H9 (cell line): ENCODE measurements at regions not wholly inside any gene's neighbourhood (a gene's known extent, or its start where the extent isn't known, plus 50 kb on each side); places are given as distances from the start of the nearest gene placed in this dataset.

Experiments
- DNase-seq: peaks from one replicate; pipeline ENCODE4 v3.0.0-alpha.2; 2017
- H2AFZ ChIP-seq: one replicate; pipeline ENCODE4 v1.6.1; 2013; ENCODE audit warnings: mild to moderate bottlenecking, low read length, control low read depth, moderate library complexity
- H2AK5ac ChIP-seq: 2 replicates; pipeline ENCODE4 v1.6.1; 2013; ENCODE audit warnings: low read length, control low read depth, mixed read lengths; ENCODE audit not compliant: insufficient read length
- H2BK120ac ChIP-seq: one replicate; pipeline ENCODE4 v1.6.1; 2013; ENCODE audit warnings: low read depth, mild to moderate bottlenecking, low read length, control low read depth, inconsistent platforms; ENCODE audit not compliant: poor library complexity, severe bottlenecking
- H2BK12ac ChIP-seq: 2 replicates; pipeline ENCODE4 v1.6.1; 2013; ENCODE audit warnings: low read length, control low read depth, mixed read lengths, low read depth; ENCODE audit not compliant: insufficient read length
- H2BK15ac ChIP-seq: 2 replicates; pipeline ENCODE4 v1.6.1; 2013; ENCODE audit warnings: low read depth, low read length, control low read depth
- H2BK20ac ChIP-seq: one replicate; pipeline ENCODE4 v1.6.1; 2013; ENCODE audit warnings: low read depth, mild to moderate bottlenecking, low read length, control low read depth, inconsistent platforms; ENCODE audit not compliant: poor library complexity, severe bottlenecking
- H2BK5ac ChIP-seq: 2 replicates; pipeline ENCODE4 v1.6.1; 2013; ENCODE audit warnings: low read length, control low read depth, mixed read lengths; ENCODE audit not compliant: insufficient read length
- H3K14ac ChIP-seq: 2 replicates; pipeline ENCODE4 v1.6.1; 2013; ENCODE audit warnings: low read length, control low read depth; ENCODE audit not compliant: insufficient read depth
- H3K18ac ChIP-seq: 2 replicates; pipeline ENCODE4 v1.6.1; 2013; ENCODE audit warnings: low read depth, mild to moderate bottlenecking, mixed read lengths, low read length, control low read depth; ENCODE audit not compliant: insufficient read length
- H3K23ac ChIP-seq: 2 replicates; pipeline ENCODE4 v1.6.1; 2013; ENCODE audit warnings: low read length, control low read depth, mixed read lengths, low read depth; ENCODE audit not compliant: insufficient read length
- H3K23me2 ChIP-seq: 2 replicates; pipeline ENCODE4 v1.6.1; 2013; ENCODE audit warnings: low read depth, mild to moderate bottlenecking, mixed read lengths, low read length, control low read depth; ENCODE audit not compliant: insufficient read length, poor library complexity, severe bottlenecking
- H3K27ac ChIP-seq: 2 replicates; pipeline ENCODE4 v1.5.1; 2013; ENCODE audit warnings: low read length, control low read depth, mixed read lengths, low read depth; ENCODE audit not compliant: insufficient read length
- H3K27me3 ChIP-seq: 2 replicates; pipeline ENCODE4 v1.6.1; 2013; ENCODE audit warnings: low read length, control low read depth, inconsistent platforms; ENCODE audit not compliant: insufficient read depth
- H3K4ac ChIP-seq: 2 replicates; pipeline ENCODE4 v1.6.1; 2013; ENCODE audit warnings: low read depth, mild to moderate bottlenecking, control low read depth, inconsistent platforms, low read length, moderate library complexity
- H3K4me1 ChIP-seq: 2 replicates; pipeline ENCODE4 v1.6.1; 2013; ENCODE audit warnings: low read length, control low read depth, inconsistent platforms; ENCODE audit not compliant: insufficient read depth
- H3K4me2 ChIP-seq: 2 replicates; pipeline ENCODE4 v1.6.1; 2013; ENCODE audit warnings: low read length, control low read depth, mixed read lengths; ENCODE audit not compliant: insufficient read length, insufficient read depth
- H3K56ac ChIP-seq: 2 replicates; pipeline ENCODE4 v1.6.1; 2013; ENCODE audit warnings: low read depth, mild to moderate bottlenecking, mixed read lengths, low read length, control low read depth; ENCODE audit not compliant: insufficient read length
- H3K79me1 ChIP-seq: 2 replicates; pipeline ENCODE4 v1.6.1; 2013; ENCODE audit warnings: low read depth, mild to moderate bottlenecking, moderate library complexity, low read length, control low read depth, inconsistent platforms; ENCODE audit not compliant: insufficient read depth, poor library complexity, severe bottlenecking
- H3K79me2 ChIP-seq: 2 replicates; pipeline ENCODE4 v1.6.1; 2013; ENCODE audit warnings: low read length, control low read depth, inconsistent platforms; ENCODE audit not compliant: insufficient read depth
- H3K9ac ChIP-seq: 2 replicates; pipeline ENCODE4 v1.6.1; 2013; ENCODE audit warnings: low read length, control low read depth, mixed read lengths; ENCODE audit not compliant: insufficient read length; ENCODE audit errors: extremely low read depth
- H3K9me3 ChIP-seq: one replicate; pipeline ENCODE4 v1.6.1; 2013; ENCODE audit warnings: low read depth, low read length, inconsistent platforms; ENCODE audit not compliant: control insufficient read depth
- H3T11ph ChIP-seq: one replicate; pipeline ENCODE4 v1.6.1; 2013; ENCODE audit warnings: mild to moderate bottlenecking, low read length, control low read depth, inconsistent platforms
- H4K20me1 ChIP-seq: one replicate; pipeline ENCODE4 v1.6.1; 2013; ENCODE audit not compliant: control insufficient read depth, insufficient read length, insufficient read depth
- H4K5ac ChIP-seq: 2 replicates; pipeline ENCODE4 v1.6.1; 2013; ENCODE audit warnings: low read depth, mild to moderate bottlenecking, mixed read lengths, low read length, control low read depth; ENCODE audit not compliant: insufficient read length
- H4K8ac ChIP-seq: replicated peaks from 2 replicates; pipeline ENCODE4 v1.6.1; 2013; ENCODE audit warnings: low read length, control low read depth, mixed read lengths, low read depth; ENCODE audit not compliant: insufficient read length
- H4K91ac ChIP-seq: 2 replicates; pipeline ENCODE4 v1.6.1; 2013; ENCODE audit warnings: low read depth, mild to moderate bottlenecking, moderate library complexity, mixed read lengths, low read length, control low read depth; ENCODE audit not compliant: insufficient read length
- H3K27ac Mint-ChIP-seq, 3 experiments: 2 replicates in 2 of 3; 3 replicates in 1 of 3; pipeline ENCODE4 v1.8.0; 2020 to 2021; ENCODE audit warnings: mixed read lengths in 3 of 3, mild to moderate bottlenecking in 1 of 3, moderate library complexity in 1 of 3
- H3K27me3 Mint-ChIP-seq: 2 replicates; pipeline ENCODE4 v1.8.0; 2021; ENCODE audit warnings: low read depth, mild to moderate bottlenecking, moderate library complexity, mixed read lengths
- H3K36me3 Mint-ChIP-seq, 3 experiments: 2 replicates in 2 of 3; 3 replicates in 1 of 3; pipeline ENCODE4 v1.8.0; 2020 to 2021; ENCODE audit warnings: low read depth in 3 of 3, mixed read lengths in 3 of 3; ENCODE audit not compliant: insufficient read depth in 1 of 3
- H3K4me1 Mint-ChIP-seq, 2 experiments: 2 replicates each; pipeline ENCODE4 v1.8.0; 2020; ENCODE audit warnings: mixed read lengths in 2 of 2
- H3K4me3 Mint-ChIP-seq, 2 experiments: 2 replicates in 1 of 2; 3 replicates in 1 of 2; pipeline ENCODE4 v1.8.0; 2020 to 2021; ENCODE audit warnings: mild to moderate bottlenecking in 2 of 2, mixed read lengths in 2 of 2, moderate library complexity in 1 of 2
- H3K9me3 Mint-ChIP-seq, 2 experiments: 2 replicates in 1 of 2; 3 replicates in 1 of 2; pipeline ENCODE4 v1.8.0; 2020; ENCODE audit warnings: mild to moderate bottlenecking in 2 of 2, mixed read lengths in 2 of 2, moderate library complexity in 1 of 2
- CTCF ChIP-seq: fragments of 200-600 bp; sonication (generic); conservative IDR thresholded peaks from 3 replicates; pipeline ENCODE4 v1.8.0; 2021; ENCODE audit warnings: antibody characterized with exemption, mild to moderate bottlenecking
- WGBS: extraction: QIAGEN DNeasy Blood & Tissue Kit; methylation state at CpG from one replicate; pipeline ENCODE4 v1.1.7; 2013; ENCODE audit warnings: missing lambda C conversion rate, low lambda C conversion rate, mixed read lengths; ENCODE audit not compliant: insufficient read length; ENCODE audit errors: extremely low coverage; 5-methylcytosine and 5-hydroxymethylcytosine counted together

GRCh38 chr14:22188318-22188717 is 400.7 kb downstream of the DAD1 start:
- Mint-ChIP-seq H3K4me1 (no peaks in the 10 kb centered on the region), H3K9me3 (no peaks in the 10 kb centered on the region), H3K27me3 (0 out of 2 replicates have a peak, but pooled peaks cover 1% of the 10 kb centered on the region), H3K4me3 (no peak overlapping the region), H3K27ac (no peak overlapping the region), H3K36me3 (no peaks in the 10 kb centered on the region)
- no peak overlapping the region for H4K8ac ChIP-seq
- no peak overlapping the region for H3K18ac ChIP-seq
- no peak overlapping the region for H2BK15ac ChIP-seq
- no peak overlapping the region for H3K27ac ChIP-seq
- no peaks in the 10 kb centered on the region for H3K27me3 ChIP-seq
- no peaks in the 10 kb centered on the region for H4K20me1 ChIP-seq
- H3K4me1 ChIP-seq = no peaks in the 10 kb centered on the region
- H2BK12ac ChIP-seq = no peak overlapping the region
- H3K23ac ChIP-seq = no peak overlapping the region
- H3K9me3 ChIP-seq = no peaks in the 10 kb centered on the region
- H2BK5ac ChIP-seq = no peak overlapping the region
- H4K5ac ChIP-seq = no peak overlapping the region
- H3T11ph ChIP-seq = no peak overlapping the region
- TF ChIP-seq CTCF = no peak
- no peak for DNase-seq
- H2AK5ac ChIP-seq = no peak overlapping the region
- no peak overlapping the region for H4K91ac ChIP-seq
- no peak overlapping the region for H2BK120ac ChIP-seq
- H3K79me1 ChIP-seq = no peaks in the 10 kb centered on the region
- no peak overlapping the region for H2BK20ac ChIP-seq
- no peak overlapping the region for H3K14ac ChIP-seq
- no peak overlapping the region for H3K56ac ChIP-seq
- no peaks in the 10 kb centered on the region for H3K23me2 ChIP-seq
- 100% methylated on average over 1 of the region's 4 CpGs for WGBS
- H3K9ac ChIP-seq = no peak overlapping the region
- H3K4me2 ChIP-seq = no peak overlapping the region
- no peak overlapping the region for H3K4ac ChIP-seq
- H2AFZ ChIP-seq = no peak overlapping the region
- no peaks in the 10 kb centered on the region for H3K79me2 ChIP-seq
